GM12878 (cell line): ENCODE measurements at regions not wholly inside any gene's neighbourhood (a gene's known extent, or its start where the extent isn't known, plus 50 kb on each side); places are given as distances from the start of the nearest gene placed in this dataset.

ENCODE experiments used
- ATAC-seq: fragments of 200-7000 bp; cut with Tn5 transposase; 3 replicates; pipeline ENCODE4 v1.9.1; 2020; ENCODE audit warnings: mild to moderate bottlenecking, moderate library complexity
- BruUV-seq: library from RNA; stranded (reverse); fragments of 400-500 nt; replicated peaks from 2 replicates; lab custom pipeline; 2021; lab: Mats Ljungman, UMichigan
- CTCF ChIA-PET: fragments of 300-600 bp; sonication (Branson Sonifier 250); formaldehyde crosslinking; extraction: SDS; loops from one replicate; lab custom pipeline; 2021; ENCODE audit warnings: inconsistent platforms; lab: Yijun Ruan, JAX
- POLR2A ChIA-PET: fragments of 350-600 bp; formaldehyde crosslinking; extraction: SDS; loops from one replicate; lab custom pipeline; 2021; ENCODE audit warnings: inconsistent platforms; lab: Charles Lee
- RAD21 ChIA-PET: fragments of 300-600 bp; sonication (Branson Sonifier 250); formaldehyde crosslinking; loops from one replicate; lab custom pipeline; 2023; ENCODE audit warnings: antibody characterized with exemption; ENCODE audit not compliant: unreplicated experiment; lab: Charles Lee
- SMC1A ChIA-PET: fragments of 300-600 bp; sonication (Branson Sonifier 250); formaldehyde crosslinking; loops from one replicate; lab custom pipeline; 2023; ENCODE audit not compliant: unreplicated experiment, uncharacterized antibody; lab: Charles Lee
- DNase-seq: peaks from one replicate; pipeline ENCODE4 v3.0.0-alpha.2; 2011; ENCODE audit warnings: low read depth, low spot score
- FAIRE-seq: peaks from 3 replicates; lab custom pipeline; 2011; peaks lifted over from hg19 to GRCh38; lab: Jason Lieb, UNC
- H2AFZ ChIP-seq: 2 replicates; pipeline ENCODE4 v1.6.0; 2011; ENCODE audit warnings: low read depth, low read length, control low read depth; ENCODE audit not compliant: control insufficient read depth
- H3K27ac ChIP-seq: 2 replicates; pipeline ENCODE4 v1.5.1; 2011; ENCODE audit warnings: control low read depth; ENCODE audit not compliant: control insufficient read depth, insufficient read depth
- H3K27me3 ChIP-seq, 2 experiments: replicated peaks in 1 of 2; 2 replicates each; pipeline versions ENCODE4 v1.6.0 to v1.6.1; 2011; ENCODE audit warnings: low read length in 1 of 2; ENCODE audit not compliant: control insufficient read depth in 2 of 2, insufficient read depth in 2 of 2
- H3K36me3 ChIP-seq, 2 experiments: 2 replicates each; pipeline ENCODE4 v1.5.1; 2011; ENCODE audit warnings: low read length in 1 of 2; ENCODE audit not compliant: control insufficient read depth in 2 of 2, insufficient read depth in 2 of 2
- H3K4me1 ChIP-seq: 2 replicates; pipeline ENCODE4 v1.6.1; 2011; ENCODE audit warnings: mild to moderate bottlenecking, low read length, moderate library complexity, mixed read lengths; ENCODE audit not compliant: control insufficient read depth, insufficient read depth
- H3K4me2 ChIP-seq: 2 replicates; pipeline ENCODE4 v1.6.0; 2011; ENCODE audit warnings: control low read depth; ENCODE audit not compliant: control insufficient read depth, insufficient read depth
- H3K4me3 ChIP-seq: fragments of 200-600 bp; sonication (generic); 2 replicates; pipeline ENCODE4 v1.5.1; 2016
- H3K79me2 ChIP-seq: 2 replicates; pipeline ENCODE4 v1.6.0; 2011; ENCODE audit warnings: low read length; ENCODE audit not compliant: control insufficient read depth, insufficient read depth
- H3K9ac ChIP-seq: 2 replicates; pipeline ENCODE4 v1.8.0; 2011; ENCODE audit warnings: low read length, control low read depth, mixed read lengths; ENCODE audit not compliant: control insufficient read depth, insufficient read depth
- H3K9me3 ChIP-seq: replicated peaks from 3 replicates; pipeline ENCODE4 v1.5.1; 2011; ENCODE audit warnings: mild to moderate bottlenecking, low read length; ENCODE audit not compliant: control insufficient read depth, insufficient read depth
- H4K20me1 ChIP-seq: 2 replicates; pipeline ENCODE4 v1.6.0; 2011; ENCODE audit not compliant: control insufficient read depth, insufficient read depth
- CBX3 ChIP-seq: fragments of 200-600 bp; sonication (generic); IDR thresholded peaks from 2 replicates; pipeline ENCODE4 v1.6.1; 2016; ENCODE audit warnings: low read depth, borderline replicate concordance
- CHD1 ChIP-seq: IDR thresholded peaks from 2 replicates; pipeline ENCODE4 v1.6.1; 2012; ENCODE audit warnings: low read depth, low read length, improper control_type of control experiment
- IKZF2 ChIP-seq, 2 experiments: fragments of 450-650 bp; IDR thresholded peaks; 2 replicates each; pipeline ENCODE4 v1.6.1; 2017; ENCODE audit warnings: mild to moderate bottlenecking in 2 of 2, moderate library complexity in 2 of 2
- KAT2A ChIP-seq: conservative IDR thresholded peaks from 2 replicates; pipeline ENCODE4 v1.6.1; 2011; ENCODE audit warnings: low read depth, low read length; ENCODE audit not compliant: control insufficient read depth
- MYC ChIP-seq: IDR thresholded peaks from 2 replicates; pipeline ENCODE4 v1.6.1; 2011; ENCODE audit warnings: mild to moderate bottlenecking, low read length, moderate library complexity, inconsistent platforms; ENCODE audit not compliant: insufficient read depth, insufficient replicate concordance, insufficient read length, severe bottlenecking
- PML ChIP-seq: IDR thresholded peaks from 2 replicates; pipeline ENCODE4 v1.6.1; 2012; ENCODE audit warnings: low read length, inconsistent platforms
- SMARCA5 ChIP-seq: fragments of 450-650 bp; IDR thresholded peaks from 2 replicates; pipeline ENCODE4 v1.6.1; 2017; ENCODE audit warnings: mild to moderate bottlenecking
- SMC3 ChIP-seq: IDR thresholded peaks from 2 replicates; pipeline ENCODE4 v1.6.1; 2011; ENCODE audit warnings: low read length, improper control_type of control experiment, borderline replicate concordance
- STAT3 ChIP-seq: IDR thresholded peaks from 2 replicates; pipeline ENCODE4 v1.6.1; 2011; ENCODE audit warnings: low read depth, low read length, improper control_type of control experiment
- ZNF592 ChIP-seq: fragments of 450-650 bp; IDR thresholded peaks from 2 replicates; pipeline ENCODE4 v1.6.1; 2017; ENCODE audit warnings: mild to moderate bottlenecking, moderate library complexity
- ZZZ3 ChIP-seq: IDR thresholded peaks from 2 replicates; pipeline ENCODE4 v1.6.1; 2011; ENCODE audit warnings: low read depth; ENCODE audit not compliant: control insufficient read depth, insufficient read length
- WGBS: methylation state at CpG from one replicate; pipeline ENCODE4 v1.1.6; 2016; ENCODE audit warnings: low lambda C conversion rate; ENCODE audit not compliant: insufficient replicate concordance, insufficient coverage; ENCODE audit errors: missing lambda C conversion rate; 5-methylcytosine and 5-hydroxymethylcytosine counted together
- in situ Hi-C: fragments of 300-500 bp; cut with MboI; formaldehyde crosslinking; loops from 9 replicates; pipeline ENCODE4 v1.14.3; 2018; ENCODE audit warnings: mixed read lengths
- intact Hi-C: fragments of 100-400 bp; cut with micrococcal nuclease; formaldehyde crosslinking; loops from one replicate; pipeline ENCODE4 v1.14.2; 2022; ENCODE audit not compliant: unreplicated experiment

- ChIA-PET SMC1A (interaction anchor here (1.2 kb wide), 1 partner anchor 186 kb away, joined by 3 read pairs; no protein-coding TSS in a partner anchor), CTCF (interaction anchor here (1.0 to 1.3 kb wide), 2 partner anchors 17 to 119 kb away, joined by 3 read pairs; no protein-coding TSS in a partner anchor)
These were observed 121.1 kb upstream of the ZEB1 start for GRCh38 chr10:31197886-31198285.

More at GRCh38 chr10:31197886-31198285, 121.1 kb upstream of the ZEB1 start:
- H3K27ac ChIP-seq: no peak overlapping the region
- no peaks in the 10 kb centered on the region for H3K27me3 ChIP-seq
- H3K4me3 ChIP-seq: no peak overlapping the region
- no TSS peak for BruUV-seq
- H3K4me1 ChIP-seq: no peaks in the 10 kb centered on the region
- no peaks in the 10 kb centered on the region for H4K20me1 ChIP-seq
- DNase-seq: no peak
- no peak overlapping the region for H2AFZ ChIP-seq
- no peak overlapping the region for H3K9ac ChIP-seq
- no peaks in the 10 kb centered on the region for H3K36me3 ChIP-seq
- no peak for TF ChIP-seq IKZF2 (IDR thresholded peaks at IDR 0.05)
- TF ChIP-seq ZZZ3: no peak
- TF ChIP-seq SMARCA5: no peak
- no peak for TF ChIP-seq PML
- no peak for TF ChIP-seq CBX3
- TF ChIP-seq STAT3: no peak
- no peak for TF ChIP-seq CHD1
- no peak for TF ChIP-seq KAT2A
- TF ChIP-seq MYC: no peak
- no peak for TF ChIP-seq ZNF592
- no peak for TF ChIP-seq SMC3
- 77% methylated on average over 5 of the region's 5 CpGs for WGBS
- intact Hi-C loops (loop anchor here (10.0 kb wide), 1 partner anchor 57 kb away; no protein-coding TSS in a partner anchor), in situ Hi-C loops (no loop called here)
- no peak overlapping the region for H3K4me2 ChIP-seq
- POLR2A ChIA-PET: no interaction called here
- no peaks in the 10 kb centered on the region for H3K9me3 ChIP-seq
- no peak for ATAC-seq
- no peaks in the 10 kb centered on the region for H3K79me2 ChIP-seq
- RAD21 ChIA-PET: no interaction called here
- no peak for FAIRE-seq
